Smooth muscle cell (in vitro differentiated cells): ENCODE measurements at regions not wholly inside any gene's neighbourhood (a gene's known extent, or its start where the extent isn't known, plus 50 kb on each side); places are given as distances from the start of the nearest gene placed in this dataset.
A peak's percentile ranks its signal among the peaks of the same experiment; 100 is the strongest.

Source experiments
- DNase-seq: peaks from one replicate; lab custom pipeline; 2025; ENCODE audit not compliant: unreplicated experiment; lab: John Stamatoyannopoulos, UW
- H2AFZ ChIP-seq: fragments of 200-600 bp; sonication (generic); 2 replicates; pipeline ENCODE4 v1.6.0; 2016; ENCODE audit warnings: antibody characterized with exemption, low read depth, mild to moderate bottlenecking
- H3F3A ChIP-seq: fragments of 200-600 bp; sonication (generic); 2 replicates; pipeline ENCODE4 v1.6.0; 2017; ENCODE audit warnings: antibody characterized with exemption, low read depth
- H3K27ac ChIP-seq: fragments of 200-600 bp; sonication (generic); 2 replicates; pipeline ENCODE4 v1.5.1; 2016; ENCODE audit warnings: low read depth, mild to moderate bottlenecking
- H3K27me3 ChIP-seq: fragments of 200-600 bp; sonication (generic); 2 replicates; pipeline ENCODE4 v1.6.1; 2016; ENCODE audit warnings: low read depth, mild to moderate bottlenecking
- H3K36me3 ChIP-seq: fragments of 200-600 bp; sonication (generic); 2 replicates; pipeline ENCODE4 v1.5.1; 2016; ENCODE audit warnings: low read depth
- H3K4me1 ChIP-seq: fragments of 200-600 bp; sonication (generic); 2 replicates; pipeline ENCODE4 v1.5.1; 2016; ENCODE audit warnings: low read depth
- H3K4me2 ChIP-seq: fragments of 200-600 bp; sonication (generic); 2 replicates; pipeline ENCODE4 v1.6.0; 2016; ENCODE audit warnings: mild to moderate bottlenecking
- H3K4me3 ChIP-seq: fragments of 200-600 bp; sonication (generic); 2 replicates; pipeline ENCODE4 v1.5.1; 2016; ENCODE audit warnings: mild to moderate bottlenecking
- H3K79me2 ChIP-seq: fragments of 200-600 bp; sonication (generic); 2 replicates; pipeline ENCODE4 v1.6.0; 2016; ENCODE audit warnings: low read depth, mild to moderate bottlenecking
- H3K9ac ChIP-seq: fragments of 200-600 bp; sonication (generic); 2 replicates; pipeline ENCODE4 v1.6.0; 2016; ENCODE audit warnings: low read depth
- H3K9me3 ChIP-seq: fragments of 200-600 bp; sonication (generic); replicated peaks from 2 replicates; pipeline ENCODE4 v1.5.1; 2016; ENCODE audit warnings: low read depth
- H4K20me1 ChIP-seq: fragments of 200-600 bp; sonication (generic); 2 replicates; pipeline ENCODE4 v1.6.0; 2016; ENCODE audit warnings: low read depth
- CTCF ChIP-seq: fragments of 200-600 bp; sonication (generic); IDR thresholded peaks from 2 replicates; pipeline ENCODE4 v1.5.1; 2017; ENCODE audit warnings: borderline replicate concordance, mild to moderate bottlenecking, antibody characterized with exemption; ENCODE audit not compliant: insufficient read depth, poor library complexity, severe bottlenecking
- WGBS: methylation state at CpG from one replicate; pipeline ENCODE4 v1.1.7; 2016; ENCODE audit warnings: low lambda C conversion rate; 5-methylcytosine and 5-hydroxymethylcytosine counted together

GRCh38 chr5:56459394-56460194 lies 226.5 kb upstream of the ANKRD55 start:
- no peaks in the 10 kb centered on the region for H3K9me3 ChIP-seq
- no peak overlapping the region for H3K4me2 ChIP-seq
- no peak overlapping the region for H2AFZ ChIP-seq
- no peak overlapping the region for H3K4me3 ChIP-seq
- H3K27ac ChIP-seq, result peak overlapping the region; percentile 91
- no peak for TF ChIP-seq CTCF
- no peaks in the 10 kb centered on the region for H3K36me3 ChIP-seq
- DNase-seq, result no peak
- 90% methylated on average over 6 of the region's 6 CpGs for WGBS
- no peak overlapping the region for H3K9ac ChIP-seq
- no peaks in the 10 kb centered on the region for H3K79me2 ChIP-seq
- no peaks in the 10 kb centered on the region for H4K20me1 ChIP-seq
- H3F3A ChIP-seq, result peaks cover 15% of the 10 kb centered on the region
- H3K27me3 ChIP-seq, result no peaks in the 10 kb centered on the region
- no peaks in the 10 kb centered on the region for H3K4me1 ChIP-seq

- Histone ChIP-seq H3K27me3 (no peaks in the 10 kb centered on the region), H2AFZ (peak overlapping the region; percentile 89), H3K4me1 (no peaks in the 10 kb centered on the region), H3K27ac (peak overlapping the region; percentile 91), H3K36me3 (no peaks in the 10 kb centered on the region), H3K9ac (peak overlapping the region; percentile 50), H3K4me3 (no peak overlapping the region), H3K4me2 (peak overlapping the region; percentile 58), H3K9me3 (no peaks in the 10 kb centered on the region), H3F3A (peaks cover 15% of the 10 kb centered on the region), H3K79me2 (no peaks in the 10 kb centered on the region), H4K20me1 (no peaks in the 10 kb centered on the region)
- no peak for DNase-seq
- no peak for TF ChIP-seq CTCF
- 16% methylated on average over 8 of the region's 8 CpGs for WGBS
Observed at GRCh38 chr5:56457887-56458812, 225.0 kb upstream of the ANKRD55 start.

GRCh38 chr5:56456002-56456401 lies 222.9 kb upstream of the ANKRD55 start:
- Histone ChIP-seq H3K4me1 (no peaks in the 10 kb centered on the region), H3K36me3 (no peaks in the 10 kb centered on the region), H4K20me1 (no peaks in the 10 kb centered on the region), H3K4me3 (no peak overlapping the region), H3K27me3 (no peaks in the 10 kb centered on the region), H3K27ac (peak overlapping the region; percentile 73), H3K9ac (no peak overlapping the region), H3F3A (peaks cover 15% of the 10 kb centered on the region), H3K79me2 (no peaks in the 10 kb centered on the region), H3K9me3 (no peaks in the 10 kb centered on the region), H2AFZ (no peak overlapping the region), H3K4me2 (peak overlapping the region; percentile 62)
- WGBS, result 32% methylated on average over 4 of the region's 4 CpGs
- DNase-seq, result no peak
- no peak for TF ChIP-seq CTCF
